MM.1S (cell line): ENCODE measurements at regions not wholly inside any gene's neighbourhood (a gene's known extent, or its start where the extent isn't known, plus 50 kb on each side); places are given as distances from the start of the nearest gene placed in this dataset.

Experiments
- CTCF ChIP-seq: fragments of 300-600 bp; sonication (generic); IDR thresholded peaks from 2 replicates; pipeline ENCODE4 v1.5.1; 2016; ENCODE audit warnings: antibody characterized with exemption, low read length, mixed read lengths
- EZH2 ChIP-seq: fragments of 300-600 bp; sonication (generic); optimal IDR thresholded peaks from 2 replicates; pipeline ENCODE3; 2017; ENCODE audit warnings: low read depth, mild to moderate bottlenecking, antibody characterized with exemption, low read length, mixed read lengths

GRCh38 chr4:74653331-74654229, 140.7 kb downstream of the BTC start:
- TF ChIP-seq CTCF, result no peak
- no peak for TF ChIP-seq EZH2
